GM21737 (cell line): ENCODE measurements at regions not wholly inside any gene's neighbourhood (a gene's known extent, or its start where the extent isn't known, plus 50 kb on each side); places are given as distances from the start of the nearest gene placed in this dataset.

Experiments
- ATAC-seq: cut with Tn5 transposase; IDR thresholded peaks from one replicate; pipeline ENCODE4 v1.9.1; 2021; ENCODE audit warnings: mild to moderate bottlenecking, moderate library complexity; ENCODE audit not compliant: unreplicated experiment

- ATAC-seq, result no peak
These were observed 262.9 kb upstream of the TRPM3 start for GRCh38 chr9:71384343-71384742.

GRCh38 chr9:71383308-71383940 is 262.0 kb upstream of the TRPM3 start:
- no peak for ATAC-seq

GRCh38 chr9:71368157-71368556 is 246.7 kb upstream of the TRPM3 start:
- no peak for ATAC-seq

- ATAC-seq, result no peak
These were observed 242.9 kb upstream of the TRPM3 start for GRCh38 chr9:71364186-71364955.

- no peak for ATAC-seq
These were observed 242.0 kb upstream of the TRPM3 start for GRCh38 chr9:71363286-71363961.

GRCh38 chr9:71361357-71361756 is 239.9 kb upstream of the TRPM3 start:
- ATAC-seq, result no peak

- no peak for ATAC-seq
These were observed 235.9 kb upstream of the TRPM3 start for GRCh38 chr9:71357346-71357745.

GRCh38 chr9:71355884-71356283 is 234.5 kb upstream of the TRPM3 start:
- ATAC-seq, result no peak

- ATAC-seq, result no peak
These were observed 232.3 kb upstream of the TRPM3 start for GRCh38 chr9:71353720-71354119.

GRCh38 chr9:71352837-71353236 is 231.4 kb upstream of the TRPM3 start:
- ATAC-seq, result no peak

- no peak for ATAC-seq
These were observed 227.8 kb upstream of the TRPM3 start for GRCh38 chr9:71349218-71349617.

GRCh38 chr9:71333321-71333720 is 211.9 kb upstream of the TRPM3 start:
- ATAC-seq, result no peak

GRCh38 chr9:71331603-71332002 is 210.2 kb upstream of the TRPM3 start:
- no peak for ATAC-seq

- ATAC-seq, result no peak
These were observed 208.5 kb upstream of the TRPM3 start for GRCh38 chr9:71329873-71330272.

GRCh38 chr9:71326360-71326759 is 204.9 kb upstream of the TRPM3 start:
- ATAC-seq, result no peak

- ATAC-seq, result no peak
These were observed 201.9 kb upstream of the TRPM3 start for GRCh38 chr9:71323357-71323756.

GRCh38 chr9:71322311-71322710 is 200.9 kb upstream of the TRPM3 start:
- no peak for ATAC-seq

GRCh38 chr9:71308454-71308853 is 187.0 kb upstream of the TRPM3 start:
- ATAC-seq, result no peak

GRCh38 chr9:71306134-71306533 is 184.7 kb upstream of the TRPM3 start:
- ATAC-seq, result no peak

- ATAC-seq, result no peak
These were observed 181.9 kb upstream of the TRPM3 start for GRCh38 chr9:71303351-71303750.

GRCh38 chr9:71302776-71303175 is 181.4 kb upstream of the TRPM3 start:
- no peak for ATAC-seq

- no peak for ATAC-seq
These were observed 174.5 kb upstream of the TRPM3 start for GRCh38 chr9:71295928-71296327.
